ENCODE measurements at regions not wholly inside any gene's neighbourhood (a gene's known extent, or its start where the extent isn't known, plus 50 kb on each side); places are given as distances from the start of the nearest gene placed in this dataset.

- CTCF ChIA-PET (ENCODE audit: low intra/inter-chr PET ratio, low total read pairs) = no interaction called here
- POLR2A ChIA-PET = no interaction called here
- Histone ChIP-seq H3K27me3 (ENCODE audit: control insufficient read depth in 1 of 2, insufficient read depth in 2 of 2, low read length in 2 of 2) (peaks cover 0 to 15% of the 10 kb centered on the region in 2 experiments; a peak in 1 of 5 replicates), H2AFZ (ENCODE audit: low read length) (no peak overlapping the region), H3K27ac (ENCODE audit: extremely low read length, insufficient read depth, low read length) (no peak overlapping the region), H3K79me2 (ENCODE audit: insufficient read depth, low read length) (no peaks in the 10 kb centered on the region), H3K9ac (ENCODE audit: insufficient read depth, low read depth, low read length) (no peak overlapping the region), H3K4me1 (ENCODE audit: insufficient read depth, low read length) (no peaks in the 10 kb centered on the region), H3K9me3 (ENCODE audit: low read length) (no peaks in the 10 kb centered on the region), H3K36me3 (replicated peaks in 1 of 2; ENCODE audit: control insufficient read depth in 1 of 2, insufficient read depth in 2 of 2, low read length in 2 of 2) (no peaks in the 10 kb centered on the region), H3K4me3 (replicated peaks in 1 of 3; ENCODE audit: insufficient read depth in 1 of 3, low read depth in 2 of 3, low read length in 3 of 3) (no peak overlapping the region), H4K20me1 (ENCODE audit: insufficient read depth, low read length) (no peaks in the 10 kb centered on the region), H3K4me2 (ENCODE audit: low read depth, low read length) (no peak overlapping the region)
- intact Hi-C loops (cut with micrococcal nuclease; ENCODE audit: unreplicated experiment) (no loop called here), in situ Hi-C loops (cut with HindIII; ENCODE audit: extremely low pct_ligation_motif_present, low pct_unique_long_range_greater_than_20kb) (no loop called here)
- BruUV-seq (replicated peaks) = no TSS peak
- WGBS (ENCODE audit: low lambda C conversion rate) = 43% methylated on average over 12 of the region's 12 CpGs
- ATAC-seq (no peak), DNase-seq (ENCODE audit: low spot score) (no peak), FAIRE-seq (no peak)
- TF ChIP-seq ZNF674 (CRISPR knock-in tag; IDR thresholded peaks at IDR 0.05; ENCODE audit: low read depth) (no peak), MEIS2 (CRISPR knock-in tag; IDR thresholded peaks at IDR 0.05) (no peak), RBFOX2 (IDR thresholded peaks at IDR 0.05; ENCODE audit: low read depth, low read length) (no peak), ZFP82 (CRISPR knock-in tag; IDR thresholded peaks at IDR 0.05; ENCODE audit: borderline replicate concordance) (no peak), CENPT (CRISPR knock-in tag; IDR thresholded peaks at IDR 0.05; ENCODE audit: low read depth) (no peak), MED8 (CRISPR knock-in tag; IDR thresholded peaks at IDR 0.05; ENCODE audit: insufficient replicate concordance) (no peak), ZKSCAN8 (CRISPR knock-in tag; IDR thresholded peaks at IDR 0.05; ENCODE audit: borderline replicate concordance) (no peak), EEA1 (CRISPR knock-in tag; IDR thresholded peaks at IDR 0.05; ENCODE audit: borderline replicate concordance) (no peak), TOPORS (CRISPR knock-in tag; IDR thresholded peaks at IDR 0.05) (no peak), DMTF1 (CRISPR knock-in tag; IDR thresholded peaks at IDR 0.05) (no peak), TFAP4 (IDR thresholded peaks at IDR 0.05; ENCODE audit: borderline replicate concordance, low read depth) (no peak), ZBTB40 (IDR thresholded peaks at IDR 0.05) (no peak), ZBTB40 (CRISPR knock-in tag; IDR thresholded peaks at IDR 0.05) (no peak)
Measured at GRCh38 chr14:99039331-99040041, 232.5 kb downstream of the BCL11B start.

All from HepG2 (cell line).